ENCODE measurements at regions not wholly inside any gene's neighbourhood (a gene's known extent, or its start where the extent isn't known, plus 50 kb on each side); places are given as distances from the start of the nearest gene placed in this dataset.
A peak's percentile ranks its signal among the peaks of the same experiment; 100 is the strongest.

DNA sequence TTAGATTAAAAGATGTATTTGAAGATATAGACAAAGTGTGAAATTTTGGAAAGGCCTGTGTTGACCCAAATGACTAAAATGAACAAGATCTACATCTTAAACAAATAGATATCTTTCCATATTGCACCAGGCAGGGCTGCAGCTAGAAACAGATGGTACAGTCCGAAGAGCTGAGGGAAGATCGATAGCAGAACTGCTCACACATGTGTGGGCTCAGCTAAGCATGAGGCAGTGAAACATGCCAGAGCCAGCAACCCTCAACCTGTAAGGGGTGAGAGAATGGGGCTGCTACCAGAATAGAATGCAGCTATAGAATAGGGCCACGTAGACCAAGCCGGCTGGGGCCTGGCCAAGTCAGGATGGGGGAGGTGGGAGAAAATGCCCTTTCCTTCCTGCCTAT is 87.8 kb downstream of the SLC5A7 start:
- H3K4me3 ChIP-seq (ENCODE audit: low read length in 3 of 3) = no peak overlapping the region
- no peaks in the 10 kb centered on the region for H3K9me3 ChIP-seq (ENCODE audit: control insufficient read depth in 2 of 3, insufficient read depth in 1 of 3, low read length in 3 of 3)
- no peaks in the 10 kb centered on the region for H3K27me3 ChIP-seq (ENCODE audit: control insufficient read depth, insufficient read depth, low read length)
- no peak for TF ChIP-seq CTCF (IDR thresholded peaks at IDR 0.05; ENCODE audit: borderline replicate concordance, extremely low read depth, insufficient read depth)
- no peaks in the 10 kb centered on the region for H3K4me1 ChIP-seq (ENCODE audit: control insufficient read depth in 2 of 3, insufficient read depth in 2 of 3, low read depth in 1 of 3, low read length in 3 of 3)
- DNase-seq (no peak), FAIRE-seq (no peak)
- no peak overlapping the region for H3K27ac ChIP-seq (ENCODE audit: low read depth in 2 of 2, low read length in 2 of 2)
- intact Hi-C loops (cut with DNase I) = no loop called here
- H3K36me3 ChIP-seq (ENCODE audit: control insufficient read depth in 2 of 3, insufficient read depth in 3 of 3, low read length in 3 of 3) = no peaks in the 10 kb centered on the region
- H3K9ac ChIP-seq (ENCODE audit: low read length in 3 of 3) = no peak overlapping the region

DNA sequence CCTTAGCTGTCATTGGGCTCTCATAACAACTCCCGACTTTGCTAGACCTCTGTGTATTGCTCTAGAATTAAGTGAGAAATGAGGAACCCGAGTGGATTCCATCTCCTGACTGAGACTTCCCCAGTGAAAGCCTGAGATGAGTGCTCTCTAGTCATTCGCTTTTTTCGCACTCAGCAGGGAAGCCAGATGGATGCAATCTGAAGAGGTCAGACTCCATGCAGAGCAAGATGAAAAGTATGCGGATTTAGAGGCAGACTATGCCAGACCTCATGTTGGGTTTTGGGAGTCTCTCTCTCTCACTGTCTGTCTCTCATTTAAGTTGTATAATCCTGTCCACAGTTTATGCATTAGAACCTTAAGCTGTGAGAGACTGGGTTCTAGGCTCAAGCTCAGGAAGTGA is 88.6 kb downstream of the SLC5A7 start:
- Histone ChIP-seq H3K27ac (ENCODE audit: low read depth in 2 of 2, low read length in 2 of 2) (no peak overlapping the region), H3K27me3 (ENCODE audit: control insufficient read depth, insufficient read depth, low read length) (no peaks in the 10 kb centered on the region), H3K9me3 (ENCODE audit: control insufficient read depth in 2 of 3, insufficient read depth in 1 of 3, low read length in 3 of 3) (no peaks in the 10 kb centered on the region), H3K9ac (ENCODE audit: low read length in 3 of 3) (no peak overlapping the region), H3K4me1 (ENCODE audit: control insufficient read depth in 2 of 3, insufficient read depth in 2 of 3, low read depth in 1 of 3, low read length in 3 of 3) (no peaks in the 10 kb centered on the region), H3K4me3 (ENCODE audit: low read length in 3 of 3) (no peak overlapping the region), H3K36me3 (ENCODE audit: control insufficient read depth in 2 of 3, insufficient read depth in 3 of 3, low read length in 3 of 3) (no peaks in the 10 kb centered on the region)
- FAIRE-seq (no peak), DNase-seq (peak in 2 of 5 donors; percentile 6 to 14)
- intact Hi-C loops (cut with DNase I) = no loop called here
- no peak for TF ChIP-seq CTCF (IDR thresholded peaks at IDR 0.05; ENCODE audit: borderline replicate concordance, extremely low read depth, insufficient read depth)

- no peaks in the 10 kb centered on the region for H3K36me3 ChIP-seq (ENCODE audit: control insufficient read depth in 2 of 3, insufficient read depth in 3 of 3, low read length in 3 of 3)
- no peaks in the 10 kb centered on the region for H3K4me1 ChIP-seq (ENCODE audit: control insufficient read depth in 2 of 3, insufficient read depth in 2 of 3, low read depth in 1 of 3, low read length in 3 of 3)
- intact Hi-C loops (cut with DNase I) = no loop called here
- H3K4me3 ChIP-seq (ENCODE audit: low read length in 3 of 3) = no peak overlapping the region
- no peak for TF ChIP-seq CTCF (IDR thresholded peaks at IDR 0.05; ENCODE audit: borderline replicate concordance, extremely low read depth, insufficient read depth)
- no peak for DNase-seq
- H3K9me3 ChIP-seq (ENCODE audit: control insufficient read depth in 2 of 3, insufficient read depth in 1 of 3, low read length in 3 of 3) = no peaks in the 10 kb centered on the region
- no peaks in the 10 kb centered on the region for H3K27me3 ChIP-seq (ENCODE audit: control insufficient read depth, insufficient read depth, low read length)
- FAIRE-seq = no peak
- H3K9ac ChIP-seq (ENCODE audit: low read length in 3 of 3) = no peak overlapping the region
- no peak overlapping the region for H3K27ac ChIP-seq (ENCODE audit: low read depth in 2 of 2, low read length in 2 of 2)
Observed at GRCh38 chr2:108076527-108076926, 90.2 kb downstream of the SLC5A7 start.

DNA sequence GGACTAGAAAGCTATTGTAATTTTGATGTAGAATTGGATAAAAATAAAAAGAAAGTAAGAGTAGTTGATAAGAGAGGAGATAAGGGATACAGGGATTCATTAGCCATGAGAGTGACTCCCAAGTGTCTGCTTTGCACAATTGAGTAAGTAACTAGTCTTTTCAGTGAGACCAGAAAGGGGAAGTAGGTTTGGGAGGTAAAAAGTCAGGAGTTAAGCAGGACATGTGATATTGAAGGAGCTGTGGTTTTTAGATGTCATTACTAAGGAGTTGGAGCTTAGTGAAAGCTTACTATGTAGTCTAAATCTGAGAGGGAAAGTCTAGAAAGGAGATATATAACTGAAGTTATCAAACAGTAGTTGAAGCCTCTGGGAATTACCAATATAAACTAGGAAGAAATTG is 93.4 kb downstream of the SLC5A7 start:
- H3K9ac ChIP-seq (ENCODE audit: low read length in 3 of 3) = no peak overlapping the region
- TF ChIP-seq CTCF (IDR thresholded peaks at IDR 0.05; ENCODE audit: borderline replicate concordance, extremely low read depth, insufficient read depth) = no peak
- FAIRE-seq (no peak), DNase-seq (no peak)
- no peaks in the 10 kb centered on the region for H3K36me3 ChIP-seq (ENCODE audit: control insufficient read depth in 2 of 3, insufficient read depth in 3 of 3, low read length in 3 of 3)
- H3K4me1 ChIP-seq (ENCODE audit: control insufficient read depth in 2 of 3, insufficient read depth in 2 of 3, low read depth in 1 of 3, low read length in 3 of 3) = no peaks in the 10 kb centered on the region
- H3K27ac ChIP-seq (ENCODE audit: low read depth in 2 of 2, low read length in 2 of 2) = no peak overlapping the region
- no peaks in the 10 kb centered on the region for H3K9me3 ChIP-seq (ENCODE audit: control insufficient read depth in 2 of 3, insufficient read depth in 1 of 3, low read length in 3 of 3)
- no peaks in the 10 kb centered on the region for H3K27me3 ChIP-seq (ENCODE audit: control insufficient read depth, insufficient read depth, low read length)
- H3K4me3 ChIP-seq (ENCODE audit: low read length in 3 of 3) = no peak overlapping the region
- intact Hi-C loops (cut with DNase I) = no loop called here

All from kidney (tissue), 13 donors.